CD14-positive monocyte (primary cell): ENCODE measurements at regions not wholly inside any gene's neighbourhood (a gene's known extent, or its start where the extent isn't known, plus 50 kb on each side); places are given as distances from the start of the nearest gene placed in this dataset.

Experiments used
- DNase-seq, 3 donors: peaks; one replicate each; pipeline ENCODE4 v3.0.0-alpha.2; 2011 to 2022
- H2AFZ ChIP-seq: 2 replicates; pipeline ENCODE4 v1.6.0; 2012; ENCODE audit warnings: mild to moderate bottlenecking, low read depth, low read length, inconsistent platforms; ENCODE audit not compliant: insufficient read depth, poor library complexity, severe bottlenecking
- H3K27ac ChIP-seq, 2 donors: 1 replicate in 1 of 2; 2 replicates in 1 of 2; pipeline ENCODE4 v1.5.1; 2012 to 2013; ENCODE audit warnings: low read length in 2 of 2, control low read depth in 1 of 2, inconsistent platforms in 1 of 2, low read depth in 1 of 2, mild to moderate bottlenecking in 1 of 2
- H3K27me3 ChIP-seq, 2 donors: one replicate each; pipeline versions ENCODE4 v1.6.0 to v1.6.1; 2011 to 2013; ENCODE audit warnings: low read length in 2 of 2; ENCODE audit not compliant: control insufficient read depth in 2 of 2, insufficient read depth in 2 of 2
- H3K36me3 ChIP-seq, 2 donors: replicated peaks in 1 of 2; 1 replicate in 1 of 2; 2 replicates in 1 of 2; pipeline versions ENCODE4 v1.5.1 to v1.6.1; 2012 to 2013; ENCODE audit warnings: low read length in 2 of 2, control low read depth in 1 of 2, inconsistent platforms in 1 of 2, mild to moderate bottlenecking in 1 of 2; ENCODE audit not compliant: insufficient read depth in 2 of 2, control insufficient read depth in 1 of 2
- H3K4me1 ChIP-seq, 2 donors: 1 replicate in 1 of 2; 2 replicates in 1 of 2; pipeline versions ENCODE4 v1.5.1 to v1.6.1; 2012 to 2013; ENCODE audit warnings: low read length in 2 of 2, control low read depth in 1 of 2, inconsistent platforms in 1 of 2, mild to moderate bottlenecking in 1 of 2, moderate library complexity in 1 of 2; ENCODE audit not compliant: insufficient read depth in 2 of 2, control insufficient read depth in 1 of 2
- H3K4me2 ChIP-seq: replicated peaks from 2 replicates; pipeline ENCODE3; 2012; ENCODE audit warnings: low read length, moderate library complexity, mild to moderate bottlenecking; ENCODE audit not compliant: poor library complexity, severe bottlenecking; ENCODE audit errors: extremely low read depth
- H3K4me3 ChIP-seq, 3 experiments: fragments of 200-600 bp in 1 of 3; sonication (generic) in 1 of 3; replicated peaks in 1 of 3; 1 replicate in 2 of 3; 2 replicates in 1 of 3; pipeline ENCODE4 v1.5.1; 2011 to 2013; ENCODE audit warnings: low read length in 3 of 3, mild to moderate bottlenecking in 3 of 3, control low read depth in 2 of 3, low read depth in 2 of 3, inconsistent platforms in 1 of 3, moderate library complexity in 1 of 3
- H3K79me2 ChIP-seq: 2 replicates; pipeline ENCODE4 v1.6.0; 2012; ENCODE audit warnings: mild to moderate bottlenecking, control low read depth, inconsistent platforms, low read length, moderate library complexity; ENCODE audit not compliant: insufficient read depth
- H3K9ac ChIP-seq: 2 replicates; pipeline ENCODE4 v1.6.0; 2017; ENCODE audit warnings: low read length, mild to moderate bottlenecking; ENCODE audit not compliant: insufficient read depth, poor library complexity, severe bottlenecking
- H3K9me3 ChIP-seq, 2 donors: replicated peaks in 1 of 2; 1 replicate in 1 of 2; 2 replicates in 1 of 2; pipeline versions ENCODE4 v1.5.1 to v1.6.1; 2012 to 2013; ENCODE audit warnings: low read length in 2 of 2, control low read depth in 1 of 2; ENCODE audit not compliant: control insufficient read depth in 1 of 2, insufficient read depth in 1 of 2
- H4K20me1 ChIP-seq: 2 replicates; pipeline ENCODE4 v1.6.0; 2012; ENCODE audit warnings: mild to moderate bottlenecking, low read length, control low read depth, moderate library complexity; ENCODE audit not compliant: insufficient read depth
- H3K27ac Mint-ChIP-seq, 7 donors: one replicate each; pipeline ENCODE4 v1.8.0; 2020; ENCODE audit warnings: mild to moderate bottlenecking in 7 of 7, mixed read lengths in 7 of 7, moderate library complexity in 6 of 7, inconsistent platforms in 2 of 7
- H3K27me3 Mint-ChIP-seq, 3 donors: one replicate each; pipeline ENCODE4 v1.8.0; 2021 to 2022; ENCODE audit warnings: low read depth in 3 of 3, mild to moderate bottlenecking in 3 of 3, mixed read lengths in 3 of 3, moderate library complexity in 3 of 3, inconsistent platforms in 1 of 3
- H3K36me3 Mint-ChIP-seq, 2 donors: one replicate each; pipeline ENCODE4 v1.8.0; 2020; ENCODE audit warnings: mixed read lengths in 2 of 2, inconsistent platforms in 1 of 2, mild to moderate bottlenecking in 1 of 2
- H3K4me1 Mint-ChIP-seq: one replicate; pipeline ENCODE4 v1.8.0; 2020; ENCODE audit warnings: mild to moderate bottlenecking, mixed read lengths
- H3K4me3 Mint-ChIP-seq, 2 donors: one replicate each; pipeline ENCODE4 v1.8.0; 2020; ENCODE audit warnings: mild to moderate bottlenecking in 2 of 2, mixed read lengths in 2 of 2, moderate library complexity in 1 of 2
- H3K9me3 Mint-ChIP-seq, 7 donors: one replicate each; pipeline ENCODE4 v1.8.0; 2020 to 2022; ENCODE audit warnings: mixed read lengths in 7 of 7, mild to moderate bottlenecking in 6 of 7, moderate library complexity in 6 of 7, inconsistent platforms in 2 of 7
- WGBS: methylation state at CpG from one replicate; pipeline ENCODE4 v1.1.5; 2013; ENCODE audit warnings: missing lambda C conversion rate; ENCODE audit not compliant: insufficient coverage; 5-methylcytosine and 5-hydroxymethylcytosine counted together
- intact Hi-C, 2 donors: fragments of 100-400 bp; cut with micrococcal nuclease; formaldehyde crosslinking; loops; one replicate each; pipeline versions ENCODE4 v1.15.0 to v1.15.1; 2023
- TF ChIP-seq, protein P1 (sequence below): fragments of 200-600 bp; IDR thresholded peaks from one replicate; pipeline ENCODE4 v1.8.0; 2022; ENCODE audit warnings: antibody characterized with exemption, mild to moderate bottlenecking

DNA sequence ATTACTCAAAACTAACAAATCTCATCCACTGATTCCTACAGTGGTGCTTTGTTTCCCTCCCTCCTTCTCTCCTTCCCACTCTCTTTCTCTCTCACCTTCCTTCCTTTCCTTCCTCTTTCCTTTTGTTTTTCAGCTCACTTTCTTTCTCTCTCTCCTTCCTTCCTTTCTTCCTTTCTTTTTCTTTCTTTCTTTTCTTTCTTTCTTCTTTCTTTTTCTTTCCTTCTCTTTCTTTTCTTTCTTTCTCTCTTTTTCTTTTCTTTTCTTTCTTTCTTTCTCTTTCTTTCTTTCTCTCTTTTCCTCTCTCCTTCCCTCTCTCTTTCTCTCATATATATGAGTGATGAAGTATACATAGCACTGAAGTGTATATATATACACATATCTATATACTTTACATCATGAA, 241.4 kb downstream of the CENPW start:
- Histone ChIP-seq H3K36me3 (no peaks in the 10 kb centered on the region), H3K9ac (no peak overlapping the region), H3K79me2 (no peaks in the 10 kb centered on the region), H3K9me3 (no peaks in the 10 kb centered on the region), H3K4me1 (no peaks in the 10 kb centered on the region), H3K4me2 (no peak overlapping the region), H3K27ac (no peak overlapping the region), H2AFZ (no peak overlapping the region), H4K20me1 (no peaks in the 10 kb centered on the region), H3K4me3 (no peak overlapping the region), H3K27me3 (no peaks in the 10 kb centered on the region)
- no peak for DNase-seq
- TF ChIP-seq, protein P1, sequence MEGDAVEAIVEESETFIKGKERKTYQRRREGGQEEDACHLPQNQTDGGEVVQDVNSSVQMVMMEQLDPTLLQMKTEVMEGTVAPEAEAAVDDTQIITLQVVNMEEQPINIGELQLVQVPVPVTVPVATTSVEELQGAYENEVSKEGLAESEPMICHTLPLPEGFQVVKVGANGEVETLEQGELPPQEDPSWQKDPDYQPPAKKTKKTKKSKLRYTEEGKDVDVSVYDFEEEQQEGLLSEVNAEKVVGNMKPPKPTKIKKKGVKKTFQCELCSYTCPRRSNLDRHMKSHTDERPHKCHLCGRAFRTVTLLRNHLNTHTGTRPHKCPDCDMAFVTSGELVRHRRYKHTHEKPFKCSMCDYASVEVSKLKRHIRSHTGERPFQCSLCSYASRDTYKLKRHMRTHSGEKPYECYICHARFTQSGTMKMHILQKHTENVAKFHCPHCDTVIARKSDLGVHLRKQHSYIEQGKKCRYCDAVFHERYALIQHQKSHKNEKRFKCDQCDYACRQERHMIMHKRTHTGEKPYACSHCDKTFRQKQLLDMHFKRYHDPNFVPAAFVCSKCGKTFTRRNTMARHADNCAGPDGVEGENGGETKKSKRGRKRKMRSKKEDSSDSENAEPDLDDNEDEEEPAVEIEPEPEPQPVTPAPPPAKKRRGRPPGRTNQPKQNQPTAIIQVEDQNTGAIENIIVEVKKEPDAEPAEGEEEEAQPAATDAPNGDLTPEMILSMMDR, result peak; percentile 18
- Mint-ChIP-seq H3K4me1 (no peaks in the 10 kb centered on the region), H3K36me3 (no peaks in the 10 kb centered on the region), H3K27ac (no peak overlapping the region), H3K27me3 (peaks cover 0 to 2% (median 2%) of the 10 kb centered on the region in 3 donors), H3K9me3 (peaks cover 0 to 4% (median 2%) of the 10 kb centered on the region in 7 donors), H3K4me3 (no peak overlapping the region)
- intact Hi-C loops, result no loop called here

DNA sequence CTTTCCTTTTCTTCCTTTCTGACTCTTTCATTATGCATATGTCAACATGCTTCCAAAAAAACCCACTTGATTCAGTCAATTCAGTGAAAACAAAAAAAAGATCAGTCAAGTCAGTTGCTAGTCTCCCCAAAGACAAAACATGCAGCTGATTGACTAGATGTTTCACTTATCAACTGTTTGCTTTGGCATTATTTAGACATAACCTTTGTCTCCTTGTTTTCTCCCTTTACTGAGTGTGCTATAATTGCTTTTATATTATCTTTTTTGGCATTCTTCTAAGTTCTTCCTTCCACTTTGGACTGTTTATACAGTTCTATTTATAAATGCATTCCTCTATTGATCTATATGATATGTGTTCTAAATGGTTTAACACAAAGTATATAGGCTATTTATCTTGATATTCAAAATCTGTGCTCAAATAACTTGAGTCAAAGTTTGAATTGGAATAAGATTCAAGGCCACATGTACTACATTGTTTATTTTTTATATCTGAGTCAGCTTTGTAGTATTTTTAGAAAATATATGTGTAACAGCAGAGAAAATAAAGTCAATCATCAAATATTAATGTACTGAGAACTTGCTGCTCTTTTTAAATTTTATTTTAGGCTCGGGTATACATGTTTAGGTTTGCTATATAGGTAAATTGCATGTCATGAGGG, 260.5 kb downstream of the CENPW start:
- no CpG with 5 or more reads among the region's 1 CpG for WGBS
- no peak overlapping the region for H3K27ac ChIP-seq
- H4K20me1 ChIP-seq, result no peaks in the 10 kb centered on the region
- Mint-ChIP-seq H3K9me3 (peaks cover 4 to 12% (median 9%) of the 10 kb centered on the region in 7 donors), H3K27me3 (peaks cover 0 to 2% (median 0%) of the 10 kb centered on the region in 3 donors), H3K4me1 (no peaks in the 10 kb centered on the region), H3K4me3 (no peak overlapping the region), H3K36me3 (no peaks in the 10 kb centered on the region), H3K27ac (no peak overlapping the region)
- TF ChIP-seq, protein P1, result no peak
- no peaks in the 10 kb centered on the region for H3K27me3 ChIP-seq
- H2AFZ ChIP-seq, result no peak overlapping the region
- H3K4me2 ChIP-seq, result no peak overlapping the region
- no peaks in the 10 kb centered on the region for H3K4me1 ChIP-seq
- intact Hi-C loops, result no loop called here
- H3K36me3 ChIP-seq, result no peaks in the 10 kb centered on the region
- no peaks in the 10 kb centered on the region for H3K9me3 ChIP-seq
- DNase-seq, result no peak
- H3K4me3 ChIP-seq, result no peak overlapping the region
- no peak overlapping the region for H3K9ac ChIP-seq
- H3K79me2 ChIP-seq, result no peaks in the 10 kb centered on the region
